Suprapubic skin (tissue), 4 donors: ENCODE measurements at regions not wholly inside any gene's neighbourhood (a gene's known extent, or its start where the extent isn't known, plus 50 kb on each side); places are given as distances from the start of the nearest gene placed in this dataset.

ENCODE experiments used
- CTCF ChIP-seq, 2 donors: fragments of 200-600 bp in 1 of 2; fragments of 450-650 bp in 1 of 2; sonication (generic) in 1 of 2; IDR thresholded peaks; one replicate each; pipeline ENCODE4 v1.5.1; 2016 to 2019; ENCODE audit warnings: antibody characterized with exemption in 2 of 2, mild to moderate bottlenecking in 1 of 2, moderate library complexity in 1 of 2
- EP300 ChIP-seq: sonication (generic); formaldehyde crosslinking; IDR thresholded peaks from one replicate; pipeline ENCODE4 v1.6.1; 2017; ENCODE audit warnings: antibody characterized with exemption
- POLR2A ChIP-seq, 2 donors: fragments of 450-650 bp; IDR thresholded peaks; one replicate each; pipeline ENCODE4 v1.6.1; 2017; ENCODE audit warnings: antibody characterized with exemption in 2 of 2, mild to moderate bottlenecking in 2 of 2, moderate library complexity in 2 of 2
- POLR2AphosphoS5 ChIP-seq, 3 donors: sonication (generic); formaldehyde crosslinking; IDR thresholded peaks; one replicate each; pipeline ENCODE4 v1.6.1; 2017; ENCODE audit warnings: antibody characterized with exemption in 3 of 3

GRCh38 chr12:91616416-91616815 is 433.8 kb upstream of the DCN start:
- TF ChIP-seq CTCF (IDR thresholded peaks at IDR 0.05) (no peak), EP300 (no peak), POLR2A (IDR thresholded peaks at IDR 0.05) (no peak), POLR2AphosphoS5 (IDR thresholded peaks at IDR 0.05) (no peak)
